ENCODE measurements at regions not wholly inside any gene's neighbourhood (a gene's known extent, or its start where the extent isn't known, plus 50 kb on each side); places are given as distances from the start of the nearest gene placed in this dataset.

DNA sequence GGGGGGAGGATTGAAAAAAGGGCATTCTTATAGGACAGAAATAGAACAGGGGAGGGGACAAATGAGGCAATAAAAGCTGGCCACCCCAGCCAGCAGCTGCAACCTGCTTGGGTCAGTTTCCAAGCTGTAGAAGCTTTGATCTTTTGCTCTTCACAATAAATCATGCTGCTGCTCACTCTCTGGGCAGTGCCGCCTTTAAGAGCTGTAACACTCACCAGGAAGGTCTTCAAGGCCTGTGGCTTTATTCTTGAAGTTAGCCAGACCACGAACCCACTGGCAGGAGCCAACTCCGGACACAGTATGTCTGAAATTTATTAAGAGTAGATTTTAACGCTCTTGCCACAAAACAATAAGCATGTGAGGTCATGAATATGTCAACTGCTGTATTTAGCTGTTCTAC, 649.9 kb upstream of the RAB6C start:
- H3K79me2 ChIP-seq = no peaks in the 10 kb centered on the region
- H3K4me2 ChIP-seq (ENCODE audit: low read length) = no peak overlapping the region
- H3K4me1 ChIP-seq = no peaks in the 10 kb centered on the region
- H3K9me3 ChIP-seq (ENCODE audit: control insufficient read depth, low read length) = no peaks in the 10 kb centered on the region
- no peak overlapping the region for H2AFZ ChIP-seq
- H3K27ac ChIP-seq = no peak overlapping the region
- no peak overlapping the region for H3K9ac ChIP-seq
- no peak overlapping the region for H3K4me3 ChIP-seq (ENCODE audit: low read depth, low read length)
- H3K36me3 ChIP-seq (ENCODE audit: control insufficient read depth, insufficient read depth, low read length) = no peaks in the 10 kb centered on the region
- TF ChIP-seq, protein P1, sequence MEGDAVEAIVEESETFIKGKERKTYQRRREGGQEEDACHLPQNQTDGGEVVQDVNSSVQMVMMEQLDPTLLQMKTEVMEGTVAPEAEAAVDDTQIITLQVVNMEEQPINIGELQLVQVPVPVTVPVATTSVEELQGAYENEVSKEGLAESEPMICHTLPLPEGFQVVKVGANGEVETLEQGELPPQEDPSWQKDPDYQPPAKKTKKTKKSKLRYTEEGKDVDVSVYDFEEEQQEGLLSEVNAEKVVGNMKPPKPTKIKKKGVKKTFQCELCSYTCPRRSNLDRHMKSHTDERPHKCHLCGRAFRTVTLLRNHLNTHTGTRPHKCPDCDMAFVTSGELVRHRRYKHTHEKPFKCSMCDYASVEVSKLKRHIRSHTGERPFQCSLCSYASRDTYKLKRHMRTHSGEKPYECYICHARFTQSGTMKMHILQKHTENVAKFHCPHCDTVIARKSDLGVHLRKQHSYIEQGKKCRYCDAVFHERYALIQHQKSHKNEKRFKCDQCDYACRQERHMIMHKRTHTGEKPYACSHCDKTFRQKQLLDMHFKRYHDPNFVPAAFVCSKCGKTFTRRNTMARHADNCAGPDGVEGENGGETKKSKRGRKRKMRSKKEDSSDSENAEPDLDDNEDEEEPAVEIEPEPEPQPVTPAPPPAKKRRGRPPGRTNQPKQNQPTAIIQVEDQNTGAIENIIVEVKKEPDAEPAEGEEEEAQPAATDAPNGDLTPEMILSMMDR (IDR thresholded peaks at IDR 0.05) = no peak
- H3K27me3 ChIP-seq (ENCODE audit: control insufficient read depth, insufficient read depth, low read length) = no peaks in the 10 kb centered on the region

DNA sequence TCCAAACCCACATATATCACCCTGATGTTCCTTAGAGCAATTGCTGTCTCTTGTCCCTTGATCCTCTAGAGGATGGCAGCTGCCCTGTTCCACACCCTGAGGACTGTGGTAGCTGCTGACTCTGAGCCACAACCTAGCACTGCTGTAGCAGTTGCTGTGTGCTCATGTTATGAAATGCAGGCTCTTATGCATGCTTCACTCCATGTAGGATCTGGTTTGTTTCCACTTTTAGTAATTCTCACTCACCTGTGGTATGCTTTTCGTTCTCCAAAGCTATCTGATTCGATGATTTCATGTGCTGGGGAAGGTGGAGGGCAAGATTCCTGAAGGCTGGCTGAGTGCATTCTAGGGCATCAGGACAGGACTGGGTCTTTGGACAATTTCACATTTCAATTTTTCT, 649.0 kb upstream of the RAB6C start:
- no peak overlapping the region for H3K4me3 ChIP-seq (ENCODE audit: low read depth, low read length)
- H3K27me3 ChIP-seq (ENCODE audit: control insufficient read depth, insufficient read depth, low read length) = no peaks in the 10 kb centered on the region
- no peak overlapping the region for H3K9ac ChIP-seq
- H3K4me2 ChIP-seq (ENCODE audit: low read length) = no peak overlapping the region
- H3K27ac ChIP-seq = no peak overlapping the region
- no peaks in the 10 kb centered on the region for H3K4me1 ChIP-seq
- H3K36me3 ChIP-seq (ENCODE audit: control insufficient read depth, insufficient read depth, low read length) = no peaks in the 10 kb centered on the region
- no peak overlapping the region for H2AFZ ChIP-seq
- no peaks in the 10 kb centered on the region for H3K9me3 ChIP-seq (ENCODE audit: control insufficient read depth, low read length)
- no peaks in the 10 kb centered on the region for H3K79me2 ChIP-seq
- TF ChIP-seq, protein P1 (IDR thresholded peaks at IDR 0.05) = no peak

DNA sequence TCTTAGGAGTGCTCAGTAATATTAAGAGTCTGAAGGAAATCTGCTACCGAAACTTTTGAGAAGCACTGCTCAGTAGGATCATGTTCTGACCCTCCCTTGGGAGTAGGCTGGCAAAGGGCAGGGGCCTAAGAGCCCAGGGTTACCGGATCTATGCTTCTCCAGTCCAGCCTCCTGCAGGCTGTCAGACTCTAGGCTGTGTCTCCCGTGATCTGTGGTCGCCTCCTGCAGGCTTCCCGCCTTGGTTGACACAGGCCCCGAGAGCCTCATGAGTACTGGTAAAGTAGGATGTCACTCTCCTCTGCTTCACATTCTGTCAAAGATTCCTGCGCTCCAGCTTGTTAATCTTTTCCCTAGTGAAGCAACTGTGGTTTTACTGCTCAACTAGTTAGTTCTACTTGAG, 647.8 kb upstream of the RAB6C start:
- Histone ChIP-seq H3K4me3 (ENCODE audit: low read depth, low read length) (no peak overlapping the region), H3K9me3 (ENCODE audit: control insufficient read depth, low read length) (no peaks in the 10 kb centered on the region), H3K4me1 (no peaks in the 10 kb centered on the region), H3K4me2 (ENCODE audit: low read length) (no peak overlapping the region), H3K79me2 (no peaks in the 10 kb centered on the region), H3K36me3 (ENCODE audit: control insufficient read depth, insufficient read depth, low read length) (no peaks in the 10 kb centered on the region), H2AFZ (no peak overlapping the region), H3K27ac (no peak overlapping the region), H3K27me3 (ENCODE audit: control insufficient read depth, insufficient read depth, low read length) (no peaks in the 10 kb centered on the region), H3K9ac (no peak overlapping the region)
- TF ChIP-seq, protein P1 (IDR thresholded peaks at IDR 0.05) = no peak

DNA sequence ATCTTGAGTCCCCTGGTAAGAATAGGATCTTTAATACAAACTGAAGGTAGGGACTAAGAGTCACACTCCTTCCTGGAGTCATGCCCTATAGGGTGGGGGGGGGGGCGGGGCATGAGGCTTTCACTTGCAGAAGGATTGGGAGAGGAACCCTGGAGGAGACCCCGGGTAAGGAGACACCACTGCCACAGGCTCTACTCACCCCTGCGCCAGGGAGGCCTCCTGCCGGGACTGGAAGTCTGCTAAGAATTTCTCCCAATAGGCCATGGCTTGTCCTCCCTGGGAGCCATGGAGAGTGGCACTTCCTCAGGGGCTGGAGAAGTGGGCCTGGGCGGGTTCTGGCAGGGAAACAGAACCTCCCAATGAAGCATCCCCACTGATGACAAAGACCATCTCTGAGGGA, 645.3 kb upstream of the RAB6C start:
- no peaks in the 10 kb centered on the region for H3K36me3 ChIP-seq (ENCODE audit: control insufficient read depth, insufficient read depth, low read length)
- H3K9ac ChIP-seq = no peak overlapping the region
- H3K27me3 ChIP-seq (ENCODE audit: control insufficient read depth, insufficient read depth, low read length) = no peaks in the 10 kb centered on the region
- TF ChIP-seq, protein P1 (IDR thresholded peaks at IDR 0.05) = no peak
- no peak overlapping the region for H3K4me3 ChIP-seq (ENCODE audit: low read depth, low read length)
- no peak overlapping the region for H3K27ac ChIP-seq
- no peaks in the 10 kb centered on the region for H3K79me2 ChIP-seq
- H3K9me3 ChIP-seq (ENCODE audit: control insufficient read depth, low read length) = no peaks in the 10 kb centered on the region
- H3K4me1 ChIP-seq = no peaks in the 10 kb centered on the region
- no peak overlapping the region for H2AFZ ChIP-seq
- no peak overlapping the region for H3K4me2 ChIP-seq (ENCODE audit: low read length)

DNA sequence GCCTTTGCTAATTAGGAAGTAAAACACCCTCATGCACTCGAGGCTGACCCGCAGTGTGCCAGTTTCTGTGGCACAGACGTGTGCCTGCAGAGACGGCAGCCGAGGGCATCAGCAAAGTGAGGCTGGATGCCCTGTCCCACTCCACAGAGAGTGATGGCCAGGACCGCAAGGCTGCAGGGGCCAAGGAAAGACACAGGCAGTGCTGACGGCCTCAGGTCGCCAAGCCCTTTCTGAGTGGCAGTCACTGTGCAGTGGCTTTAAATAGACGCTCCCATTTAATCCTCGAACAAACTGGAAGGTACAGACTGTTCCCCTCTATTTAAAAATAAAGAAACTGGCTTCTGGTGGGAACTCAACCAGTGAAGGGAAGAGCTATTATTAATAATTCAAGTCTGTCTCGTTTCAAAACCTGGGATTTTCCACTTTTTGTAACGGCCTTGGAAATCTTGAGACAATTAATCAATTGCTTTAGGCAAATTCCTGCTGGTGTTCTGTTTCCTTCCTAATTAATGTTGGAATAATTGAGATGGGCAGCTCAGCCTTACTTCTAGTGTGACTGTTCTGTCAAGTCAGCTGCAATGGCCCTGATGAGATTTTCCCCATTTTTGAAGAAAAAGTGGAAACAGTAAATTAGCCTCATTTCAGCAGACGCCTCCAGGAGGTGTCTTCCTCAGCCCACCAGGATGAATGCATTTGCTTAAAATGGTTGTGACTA, 644.6 kb upstream of the RAB6C start:
- H3K4me2 ChIP-seq (ENCODE audit: low read length) = no peak overlapping the region
- H3K4me3 ChIP-seq (ENCODE audit: low read depth, low read length) = no peak overlapping the region
- H3K79me2 ChIP-seq = no peaks in the 10 kb centered on the region
- H3K36me3 ChIP-seq (ENCODE audit: control insufficient read depth, insufficient read depth, low read length) = no peaks in the 10 kb centered on the region
- TF ChIP-seq, protein P1 (IDR thresholded peaks at IDR 0.05) = no peak
- H3K9me3 ChIP-seq (ENCODE audit: control insufficient read depth, low read length) = no peaks in the 10 kb centered on the region
- H3K27me3 ChIP-seq (ENCODE audit: control insufficient read depth, insufficient read depth, low read length) = no peaks in the 10 kb centered on the region
- no peak overlapping the region for H3K27ac ChIP-seq
- no peaks in the 10 kb centered on the region for H3K4me1 ChIP-seq
- no peak overlapping the region for H3K9ac ChIP-seq
- no peak overlapping the region for H2AFZ ChIP-seq

Measured in parathyroid adenoma (tissue), 2 donors.